ENCODE measurements at regions not wholly inside any gene's neighbourhood (a gene's known extent, or its start where the extent isn't known, plus 50 kb on each side); places are given as distances from the start of the nearest gene placed in this dataset.

GRCh38 chr13:111623743-111624505 is 303.5 kb downstream of the TEX29 start:
- TF ChIP-seq EZH2phosphoT487 (conservative IDR thresholded peaks at IDR 0.05; ENCODE audit: low read length) (no peak), CTCF (IDR thresholded peaks at IDR 0.05; ENCODE audit: insufficient read depth, low read length, poor library complexity, severe bottlenecking) (no peak)
- Histone ChIP-seq H3K9me2 (replicated peaks; ENCODE audit: insufficient read depth, low read length) (no peaks in the 10 kb centered on the region), H2AFZ (ENCODE audit: low read depth, low read length, severe bottlenecking) (no peak overlapping the region), H3K4me3 (ENCODE audit: insufficient read depth, low read length, poor library complexity, severe bottlenecking) (no peak overlapping the region), H3K27me3 (ENCODE audit: low read length) (0 out of 2 replicates have a peak, but pooled peaks cover 2% of the 10 kb centered on the region), H3K36me3 (ENCODE audit: low read length) (no peaks in the 10 kb centered on the region), H3F3A (ENCODE audit: insufficient read depth) (no peaks in the 10 kb centered on the region), H3K79me2 (ENCODE audit: insufficient read depth, low read length) (no peaks in the 10 kb centered on the region), H4K20me1 (ENCODE audit: low read depth, low read length) (no peaks in the 10 kb centered on the region), H3K4me2 (ENCODE audit: low read depth, low read length, poor library complexity, severe bottlenecking) (no peak overlapping the region), H3K27ac (ENCODE audit: low read depth, low read length) (no peak overlapping the region), H3K9me3 (ENCODE audit: insufficient read depth, low read length) (no peaks in the 10 kb centered on the region), H3K9ac (ENCODE audit: low read length) (no peak overlapping the region)

DNA sequence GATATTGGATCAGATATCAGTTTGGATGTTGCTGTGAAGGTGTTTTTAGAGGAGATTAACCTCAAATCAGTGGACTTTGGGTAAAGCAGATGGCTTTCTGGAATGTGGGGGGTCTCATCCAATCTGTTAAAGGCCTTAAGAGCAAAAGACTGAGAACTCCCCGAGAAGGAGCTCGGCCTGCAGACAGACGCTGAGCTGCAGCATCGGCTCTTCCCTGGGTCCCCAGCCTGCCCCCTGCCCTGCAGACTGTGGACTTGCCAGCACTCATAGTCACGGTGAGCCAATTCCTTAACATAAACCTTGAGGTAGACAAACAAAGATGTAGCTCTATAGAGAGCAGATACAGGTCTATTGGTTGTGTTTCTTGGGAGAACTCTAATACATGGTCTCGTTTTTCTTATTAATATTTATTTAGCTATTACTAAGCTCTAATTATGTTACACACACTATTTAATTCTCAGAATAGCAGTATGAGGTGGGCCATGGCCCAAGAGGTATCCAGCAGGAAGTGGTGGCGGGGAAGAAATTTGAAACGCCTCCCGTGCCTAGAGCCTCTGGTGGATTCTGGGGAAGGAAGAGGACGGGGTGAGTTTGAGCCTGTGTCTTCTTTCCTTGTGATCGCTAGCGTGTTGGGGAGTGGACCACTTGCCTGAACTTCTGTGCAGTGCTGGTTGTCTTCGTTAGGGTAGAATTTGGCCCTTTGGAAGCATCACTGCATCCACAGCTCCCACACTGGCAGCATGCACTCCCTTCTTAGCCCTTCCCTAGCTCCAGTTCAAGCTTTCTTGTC is 305.3 kb downstream of the TEX29 start:
- H2AFZ ChIP-seq (ENCODE audit: low read depth, low read length, severe bottlenecking) = no peak overlapping the region
- H3K9me3 ChIP-seq (ENCODE audit: insufficient read depth, low read length) = no peaks in the 10 kb centered on the region
- TF ChIP-seq EZH2phosphoT487 (conservative IDR thresholded peaks at IDR 0.05; ENCODE audit: low read length) (no peak), CTCF (IDR thresholded peaks at IDR 0.05; ENCODE audit: insufficient read depth, low read length, poor library complexity, severe bottlenecking) (no peak)
- no peak overlapping the region for H3K27ac ChIP-seq (ENCODE audit: low read depth, low read length)
- no peaks in the 10 kb centered on the region for H3F3A ChIP-seq (ENCODE audit: insufficient read depth)
- no peak overlapping the region for H3K4me2 ChIP-seq (ENCODE audit: low read depth, low read length, poor library complexity, severe bottlenecking)
- no peaks in the 10 kb centered on the region for H3K36me3 ChIP-seq (ENCODE audit: low read length)
- H3K79me2 ChIP-seq (ENCODE audit: insufficient read depth, low read length) = no peaks in the 10 kb centered on the region
- no peak overlapping the region for H3K4me3 ChIP-seq (ENCODE audit: insufficient read depth, low read length, poor library complexity, severe bottlenecking)
- H3K27me3 ChIP-seq (ENCODE audit: low read length) = no peaks in the 10 kb centered on the region
- no peaks in the 10 kb centered on the region for H4K20me1 ChIP-seq (ENCODE audit: low read depth, low read length)
- no peaks in the 10 kb centered on the region for H3K9me2 ChIP-seq (replicated peaks; ENCODE audit: insufficient read depth, low read length)
- H3K9ac ChIP-seq (ENCODE audit: low read length) = no peak overlapping the region

DNA sequence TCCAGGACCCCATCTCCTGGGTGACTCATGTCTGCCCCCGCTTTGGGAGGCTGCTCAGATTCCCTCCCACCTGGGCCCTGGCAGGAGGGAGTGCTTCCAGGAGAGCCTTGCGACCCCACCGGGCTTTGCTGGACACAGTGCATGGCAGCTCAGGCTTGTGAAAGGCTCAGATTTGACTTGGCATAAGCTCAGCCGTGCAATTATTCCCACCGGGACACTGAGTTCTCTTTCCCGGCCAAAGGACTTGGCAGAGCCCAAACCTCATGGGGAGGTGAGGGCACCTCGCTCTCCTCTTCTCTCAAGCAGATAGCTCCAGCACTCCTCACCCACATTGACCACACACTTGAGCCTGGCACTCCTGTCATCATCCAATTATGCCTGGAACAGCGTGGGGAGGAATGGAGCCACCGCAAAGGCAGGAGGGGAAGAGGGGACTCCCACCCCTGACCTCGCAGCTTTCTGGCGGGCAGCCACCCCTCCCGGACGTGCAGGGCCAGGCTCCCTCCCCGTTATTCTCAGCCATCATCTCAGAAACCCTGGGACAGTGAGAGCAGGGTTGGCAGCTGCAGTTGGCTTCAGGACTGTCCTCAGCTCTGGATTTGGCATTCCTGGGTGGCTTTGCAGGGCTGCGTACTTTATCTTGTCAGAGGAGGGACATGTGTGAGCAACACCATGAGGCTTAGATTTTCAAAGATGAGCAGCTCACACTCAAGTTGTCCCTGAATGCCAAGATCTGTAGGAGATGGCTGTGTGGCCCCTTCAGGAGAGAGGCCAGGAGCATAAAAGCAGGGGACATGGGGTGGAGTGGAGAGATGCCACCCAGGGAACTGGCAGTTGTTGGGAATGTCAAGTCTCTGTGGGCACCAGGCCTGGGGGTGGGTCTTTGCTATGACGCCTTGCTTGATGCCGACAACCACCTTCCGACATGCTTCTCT is 306.2 kb downstream of the TEX29 start:
- no peak overlapping the region for H3K4me3 ChIP-seq (ENCODE audit: insufficient read depth, low read length, poor library complexity, severe bottlenecking)
- H3K4me2 ChIP-seq (ENCODE audit: low read depth, low read length, poor library complexity, severe bottlenecking) = no peak overlapping the region
- no peaks in the 10 kb centered on the region for H3F3A ChIP-seq (ENCODE audit: insufficient read depth)
- H3K27ac ChIP-seq (ENCODE audit: low read depth, low read length) = no peak overlapping the region
- H3K79me2 ChIP-seq (ENCODE audit: insufficient read depth, low read length) = no peaks in the 10 kb centered on the region
- H3K9me2 ChIP-seq (replicated peaks; ENCODE audit: insufficient read depth, low read length) = no peaks in the 10 kb centered on the region
- no peaks in the 10 kb centered on the region for H3K27me3 ChIP-seq (ENCODE audit: low read length)
- TF ChIP-seq EZH2phosphoT487 (conservative IDR thresholded peaks at IDR 0.05; ENCODE audit: low read length) = no peak
- TF ChIP-seq CTCF (IDR thresholded peaks at IDR 0.05; ENCODE audit: insufficient read depth, low read length, poor library complexity, severe bottlenecking) = no peak
- no peak overlapping the region for H3K9ac ChIP-seq (ENCODE audit: low read length)
- no peaks in the 10 kb centered on the region for H3K36me3 ChIP-seq (ENCODE audit: low read length)
- H3K9me3 ChIP-seq (ENCODE audit: insufficient read depth, low read length) = no peaks in the 10 kb centered on the region
- no peak overlapping the region for H2AFZ ChIP-seq (ENCODE audit: low read depth, low read length, severe bottlenecking)
- no peaks in the 10 kb centered on the region for H4K20me1 ChIP-seq (ENCODE audit: low read depth, low read length)
